Calu3 (cell line): ENCODE measurements at regions not wholly inside any gene's neighbourhood (a gene's known extent, or its start where the extent isn't known, plus 50 kb on each side); places are given as distances from the start of the nearest gene placed in this dataset.

Experiments
- BruUV-seq: library from RNA; stranded (reverse); fragments of 400-500 nt; replicated peaks from 2 replicates; lab custom pipeline; 2021; lab: Mats Ljungman, UMichigan
- CTCF ChIA-PET: fragments of 300-600 bp; sonication (Branson Sonifier 250); formaldehyde crosslinking; loops from one replicate; lab custom pipeline; 2022; ENCODE audit warnings: antibody characterized with exemption; lab: Charles Lee
- DNase-seq: peaks from one replicate; pipeline ENCODE4 v3.0.0; 2022
- H3K27ac Mint-ChIP-seq: one replicate; pipeline ENCODE4 v1.8.0; 2022; ENCODE audit warnings: mixed read lengths; ENCODE audit not compliant: unreplicated experiment
- H3K27me3 Mint-ChIP-seq: one replicate; pipeline ENCODE4 v1.8.0; 2022; ENCODE audit warnings: mixed read lengths; ENCODE audit not compliant: unreplicated experiment
- H3K36me3 Mint-ChIP-seq: one replicate; pipeline ENCODE4 v1.8.0; 2022; ENCODE audit warnings: mild to moderate bottlenecking, moderate library complexity, mixed read lengths; ENCODE audit not compliant: insufficient read depth, unreplicated experiment
- H3K4me1 Mint-ChIP-seq: one replicate; pipeline ENCODE4 v1.8.0; 2022; ENCODE audit warnings: mild to moderate bottlenecking, low read depth, mixed read lengths; ENCODE audit not compliant: unreplicated experiment
- H3K4me3 Mint-ChIP-seq: one replicate; pipeline ENCODE4 v1.8.0; 2022; ENCODE audit warnings: mild to moderate bottlenecking, low read depth, moderate library complexity, mixed read lengths; ENCODE audit not compliant: unreplicated experiment
- H3K9me3 Mint-ChIP-seq: one replicate; pipeline ENCODE4 v1.8.0; 2022; ENCODE audit warnings: low read depth, mixed read lengths; ENCODE audit not compliant: unreplicated experiment
- intact Hi-C: fragments of 100-400 bp; cut with micrococcal nuclease; formaldehyde crosslinking; loops from one replicate; pipeline ENCODE4 v1.10.0; 2022; ENCODE audit not compliant: unreplicated experiment
- TF ChIP-seq, protein P1 (sequence below): fragments of 200-600 bp; IDR thresholded peaks from one replicate; pipeline ENCODE4 v1.8.0; 2022; ENCODE audit warnings: antibody characterized with exemption; ENCODE audit not compliant: unreplicated experiment

DNA sequence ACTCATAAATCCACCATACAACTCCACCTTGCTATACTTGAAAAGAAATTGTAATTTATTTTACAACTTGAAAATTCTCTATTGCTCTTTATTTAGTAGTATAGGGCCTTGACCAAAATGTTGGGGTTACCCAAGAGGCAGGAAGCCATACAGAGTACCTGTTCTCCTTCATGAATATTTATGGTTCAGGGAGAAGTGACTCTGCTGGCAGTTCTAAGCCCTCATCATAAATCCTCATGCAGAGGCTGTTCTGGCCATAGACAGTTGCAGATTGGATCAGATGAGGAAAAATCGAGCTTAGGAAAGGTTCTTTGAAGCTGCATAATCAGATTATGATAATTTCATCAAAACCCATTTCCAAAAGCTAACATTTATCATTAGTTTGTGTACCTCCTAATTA is 449.4 kb upstream of the TENM4 start:
- CTCF ChIA-PET = no interaction called here

DNA sequence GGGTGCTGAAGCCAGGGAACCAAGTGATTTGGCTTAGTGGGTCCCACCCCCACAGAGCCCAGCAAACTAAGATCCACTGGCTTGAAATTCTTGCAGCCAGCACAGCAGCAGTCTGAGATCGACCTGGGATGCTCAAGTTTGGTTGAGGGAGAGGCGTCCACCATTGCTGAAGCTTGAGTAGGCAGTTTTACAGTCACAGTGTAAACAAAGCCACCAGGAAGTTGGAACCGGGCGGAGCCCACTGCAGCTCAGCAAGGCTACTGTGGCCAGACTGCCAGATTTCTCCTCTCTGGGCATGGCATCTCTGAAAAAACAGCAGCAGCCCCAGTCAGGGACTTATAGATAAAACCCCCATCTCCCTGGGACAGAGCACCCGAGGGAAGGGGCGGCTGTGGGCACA is 424.1 kb upstream of the TENM4 start:
- TF ChIP-seq, protein P1, sequence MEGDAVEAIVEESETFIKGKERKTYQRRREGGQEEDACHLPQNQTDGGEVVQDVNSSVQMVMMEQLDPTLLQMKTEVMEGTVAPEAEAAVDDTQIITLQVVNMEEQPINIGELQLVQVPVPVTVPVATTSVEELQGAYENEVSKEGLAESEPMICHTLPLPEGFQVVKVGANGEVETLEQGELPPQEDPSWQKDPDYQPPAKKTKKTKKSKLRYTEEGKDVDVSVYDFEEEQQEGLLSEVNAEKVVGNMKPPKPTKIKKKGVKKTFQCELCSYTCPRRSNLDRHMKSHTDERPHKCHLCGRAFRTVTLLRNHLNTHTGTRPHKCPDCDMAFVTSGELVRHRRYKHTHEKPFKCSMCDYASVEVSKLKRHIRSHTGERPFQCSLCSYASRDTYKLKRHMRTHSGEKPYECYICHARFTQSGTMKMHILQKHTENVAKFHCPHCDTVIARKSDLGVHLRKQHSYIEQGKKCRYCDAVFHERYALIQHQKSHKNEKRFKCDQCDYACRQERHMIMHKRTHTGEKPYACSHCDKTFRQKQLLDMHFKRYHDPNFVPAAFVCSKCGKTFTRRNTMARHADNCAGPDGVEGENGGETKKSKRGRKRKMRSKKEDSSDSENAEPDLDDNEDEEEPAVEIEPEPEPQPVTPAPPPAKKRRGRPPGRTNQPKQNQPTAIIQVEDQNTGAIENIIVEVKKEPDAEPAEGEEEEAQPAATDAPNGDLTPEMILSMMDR = no peak
- no peak for DNase-seq
- no peaks in the 10 kb centered on the region for H3K27me3 Mint-ChIP-seq
- H3K36me3 Mint-ChIP-seq = no peaks in the 10 kb centered on the region
- no peak overlapping the region for H3K4me3 Mint-ChIP-seq
- H3K27ac Mint-ChIP-seq = no peak overlapping the region
- H3K9me3 Mint-ChIP-seq = peaks cover 26% of the 10 kb centered on the region
- intact Hi-C loops = no loop called here
- CTCF ChIA-PET = no interaction called here
- BruUV-seq = no TSS peak
- H3K4me1 Mint-ChIP-seq = no peaks in the 10 kb centered on the region

More for the DNA sequence above, 449.4 kb upstream of the TENM4 start:
- Mint-ChIP-seq H3K4me1 (no peaks in the 10 kb centered on the region), H3K27me3 (no peaks in the 10 kb centered on the region), H3K4me3 (no peak overlapping the region), H3K27ac (no peak overlapping the region), H3K36me3 (no peaks in the 10 kb centered on the region), H3K9me3 (peaks cover 5% of the 10 kb centered on the region)
- no peak for DNase-seq
- BruUV-seq = no TSS peak
- TF ChIP-seq, protein P1 = no peak
- intact Hi-C loops = no loop called here

DNA sequence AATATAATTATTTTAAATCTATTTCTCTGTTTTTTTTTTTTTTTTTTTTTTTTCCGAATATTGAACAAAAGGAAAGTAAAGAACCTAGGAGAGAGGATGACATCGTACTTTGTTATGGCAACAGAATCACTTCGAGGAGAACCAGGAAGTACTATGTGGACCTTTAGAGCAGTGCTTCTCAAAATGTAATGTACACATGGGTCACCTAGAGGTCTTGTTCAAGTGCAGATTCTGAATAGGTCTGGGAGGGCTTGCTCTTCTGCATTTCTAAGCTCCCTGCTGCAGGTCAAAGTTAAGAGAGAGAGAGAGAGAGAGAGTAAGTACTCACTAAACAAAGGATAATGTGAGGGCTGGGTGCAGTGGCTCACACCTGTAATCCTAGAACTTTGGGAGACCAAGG is 419.5 kb upstream of the TENM4 start:
- H3K27ac Mint-ChIP-seq = no peak overlapping the region
- H3K9me3 Mint-ChIP-seq = peaks cover 22% of the 10 kb centered on the region
- CTCF ChIA-PET = no interaction called here
- H3K4me1 Mint-ChIP-seq = no peaks in the 10 kb centered on the region
- intact Hi-C loops = no loop called here
- DNase-seq = no peak
- BruUV-seq = no TSS peak
- no peak overlapping the region for H3K4me3 Mint-ChIP-seq
- no peaks in the 10 kb centered on the region for H3K36me3 Mint-ChIP-seq
- no peaks in the 10 kb centered on the region for H3K27me3 Mint-ChIP-seq
- TF ChIP-seq, protein P1 = no peak

DNA sequence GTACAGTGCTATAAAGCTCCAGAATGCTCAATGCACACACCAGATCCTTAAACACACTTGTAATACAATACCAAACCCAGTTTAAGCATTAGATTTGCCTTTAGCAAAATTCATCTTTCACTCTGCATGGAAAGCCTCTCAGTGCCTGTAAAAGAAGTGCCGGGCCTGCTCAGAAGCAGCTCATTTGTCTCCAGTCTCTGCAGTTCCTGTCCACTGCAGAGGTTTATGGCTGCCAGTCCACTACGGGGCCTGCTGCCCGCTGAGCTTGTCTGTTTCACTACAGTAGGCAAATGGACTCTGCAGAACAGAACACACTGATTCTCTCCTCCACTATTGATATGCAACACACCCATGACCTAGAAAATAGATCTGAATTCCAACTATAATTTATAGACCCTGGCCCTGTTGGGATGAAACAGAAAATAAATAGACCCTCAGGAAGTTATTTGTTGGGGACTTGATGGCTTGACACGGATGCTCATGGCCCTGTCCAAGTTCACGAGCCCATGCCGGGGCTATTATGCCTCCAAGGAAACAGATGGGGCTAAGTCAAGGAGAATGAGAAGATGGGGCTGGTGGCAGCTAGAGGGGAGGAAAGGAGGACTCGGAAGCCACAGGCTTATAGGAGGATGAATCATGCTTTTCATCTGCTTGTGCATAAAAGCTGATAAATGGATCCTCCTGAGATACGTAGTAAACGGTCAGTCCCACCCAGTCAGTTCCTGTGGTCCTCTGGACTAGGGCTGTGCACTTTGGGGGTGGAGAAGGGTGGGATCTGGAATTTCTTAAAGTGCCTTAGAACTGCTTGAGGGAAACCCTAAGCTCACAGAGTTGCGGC is 416.8 kb upstream of the TENM4 start:
- BruUV-seq = no TSS peak
- no peaks in the 10 kb centered on the region for H3K4me1 Mint-ChIP-seq

More for the DNA sequence above, 416.8 kb upstream of the TENM4 start:
- Mint-ChIP-seq H3K36me3 (no peaks in the 10 kb centered on the region), H3K4me3 (no peak overlapping the region), H3K27ac (no peak overlapping the region), H3K27me3 (no peaks in the 10 kb centered on the region), H3K9me3 (peaks cover 24% of the 10 kb centered on the region)
- CTCF ChIA-PET = no interaction called here
- DNase-seq = no peak
- TF ChIP-seq, protein P1 = no peak
- intact Hi-C loops = no loop called here
